ENCODE measurements at regions not wholly inside any gene's neighbourhood (a gene's known extent, or its start where the extent isn't known, plus 50 kb on each side); places are given as distances from the start of the nearest gene placed in this dataset.

DNA sequence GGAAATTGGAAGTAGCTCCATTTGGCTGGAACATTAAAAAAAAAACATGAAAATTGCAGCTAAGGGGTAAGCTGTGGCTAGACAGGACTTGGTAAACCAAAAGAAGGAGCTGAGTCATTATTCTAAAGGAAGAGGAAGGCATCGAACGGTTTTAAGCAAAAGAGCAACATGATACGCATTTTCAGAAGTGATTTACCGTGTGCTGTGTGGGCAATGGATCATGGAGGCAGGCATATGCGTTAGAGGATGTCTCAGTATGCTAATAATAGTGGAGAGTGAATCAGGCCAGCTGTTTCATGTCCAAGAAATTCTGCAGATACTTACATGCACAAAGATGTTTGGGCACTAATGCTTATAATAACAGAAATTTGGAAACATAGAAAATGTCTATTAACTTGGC is 409.1 kb upstream of the ATP11B start:
- Mint-ChIP-seq H3K4me3 (no peak overlapping the region), H3K36me3 (ENCODE audit: low read depth) (no peaks in the 10 kb centered on the region), H3K4me1 (no peaks in the 10 kb centered on the region), H3K27ac (no peak overlapping the region), H3K27me3 (no peaks in the 10 kb centered on the region), H3K9me3 (no peaks in the 10 kb centered on the region)
- ChIA-PET POLR2A (no interaction called here), CTCF (no interaction called here)
- DNase-seq: no peak

DNA sequence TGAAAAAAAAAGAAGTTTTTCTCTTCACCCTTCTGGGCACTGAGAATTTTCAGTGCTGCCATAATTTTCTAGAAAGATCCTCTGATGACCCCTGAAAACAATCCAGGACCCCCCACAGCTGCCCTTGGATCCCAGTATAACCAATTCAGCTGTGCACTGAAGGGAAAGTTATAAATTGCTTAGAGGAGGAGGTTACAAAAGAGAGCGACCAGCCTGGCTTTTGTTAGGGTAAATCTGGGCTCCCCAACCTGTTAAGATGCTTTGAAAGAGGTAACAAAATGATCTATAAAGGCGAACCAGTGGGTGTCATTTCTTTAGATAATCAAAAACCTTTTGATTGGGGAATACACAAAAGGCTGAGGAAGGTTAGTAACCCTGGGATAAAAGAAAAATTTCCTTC is 407.9 kb upstream of the ATP11B start:
- no peak for DNase-seq
- H3K27me3 Mint-ChIP-seq: no peaks in the 10 kb centered on the region
- no peak overlapping the region for H3K4me3 Mint-ChIP-seq
- POLR2A ChIA-PET: no interaction called here
- H3K27ac Mint-ChIP-seq: no peak overlapping the region
- CTCF ChIA-PET: no interaction called here
- H3K36me3 Mint-ChIP-seq (ENCODE audit: low read depth): no peaks in the 10 kb centered on the region
- no peaks in the 10 kb centered on the region for H3K9me3 Mint-ChIP-seq
- H3K4me1 Mint-ChIP-seq: no peaks in the 10 kb centered on the region

DNA sequence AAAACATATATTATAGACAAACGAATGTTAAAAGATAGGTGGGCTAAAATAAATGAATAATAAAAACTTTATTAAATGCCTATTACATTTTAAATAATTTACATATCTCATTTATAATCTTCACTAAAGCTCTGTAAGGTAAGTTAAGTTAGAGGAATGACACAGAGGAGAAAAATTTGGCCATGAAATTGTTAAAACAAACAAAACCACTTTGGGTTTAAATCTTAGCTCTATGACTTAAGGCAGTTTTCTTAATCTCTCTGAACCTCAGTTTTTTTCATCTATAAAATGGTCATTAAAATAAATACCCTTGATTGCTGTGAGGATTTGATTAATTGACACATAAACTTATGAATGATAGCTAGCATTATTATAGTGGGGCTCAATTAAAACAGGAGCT is 404.8 kb upstream of the ATP11B start:
- DNase-seq: no peak
- H3K4me3 Mint-ChIP-seq: no peak overlapping the region
- ChIA-PET POLR2A (no interaction called here), CTCF (no interaction called here)
- H3K36me3 Mint-ChIP-seq (ENCODE audit: low read depth): no peaks in the 10 kb centered on the region
- H3K9me3 Mint-ChIP-seq: no peaks in the 10 kb centered on the region
- no peak overlapping the region for H3K27ac Mint-ChIP-seq
- H3K4me1 Mint-ChIP-seq: no peaks in the 10 kb centered on the region
- H3K27me3 Mint-ChIP-seq: no peaks in the 10 kb centered on the region

DNA sequence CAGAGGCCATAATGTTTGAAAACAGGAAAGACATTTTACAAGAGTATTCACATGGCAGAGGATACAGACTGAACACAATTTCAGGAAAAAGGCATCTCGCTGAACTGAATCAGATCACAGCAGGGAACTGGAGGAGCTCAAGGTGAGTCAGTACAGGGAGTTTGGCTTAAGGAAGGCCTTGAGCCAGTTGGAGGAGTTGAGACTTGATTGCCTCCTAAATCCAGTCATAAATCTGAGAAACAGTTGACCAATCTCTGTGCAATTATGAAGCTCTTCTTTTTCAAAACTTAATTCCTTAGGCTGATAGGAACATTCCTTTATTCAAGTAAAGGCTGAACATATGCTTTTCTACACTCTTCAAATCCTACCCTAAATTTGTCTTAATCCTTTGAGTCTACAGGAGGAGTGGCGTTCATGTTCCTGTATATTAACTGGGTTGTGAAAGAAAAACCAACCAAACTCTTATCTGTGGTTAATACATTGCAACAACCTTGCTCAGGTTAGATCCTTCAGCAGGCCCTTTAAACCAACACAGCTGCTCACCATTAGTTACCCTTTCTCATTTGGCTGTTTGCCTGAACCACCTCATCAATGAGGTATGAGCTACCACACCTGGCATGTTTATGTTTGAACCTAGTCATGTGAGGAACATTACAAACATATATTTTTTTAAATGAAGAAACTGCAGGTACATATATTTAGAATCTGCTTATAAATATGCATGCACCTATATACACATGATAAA is 404.1 kb upstream of the ATP11B start:
- no peak overlapping the region for H3K4me3 Mint-ChIP-seq
- DNase-seq: no peak
- H3K4me1 Mint-ChIP-seq: no peaks in the 10 kb centered on the region
- ChIA-PET POLR2A (no interaction called here), CTCF (no interaction called here)
- no peaks in the 10 kb centered on the region for H3K27me3 Mint-ChIP-seq
- no peaks in the 10 kb centered on the region for H3K9me3 Mint-ChIP-seq
- no peaks in the 10 kb centered on the region for H3K36me3 Mint-ChIP-seq (ENCODE audit: low read depth)
- no peak overlapping the region for H3K27ac Mint-ChIP-seq

DNA sequence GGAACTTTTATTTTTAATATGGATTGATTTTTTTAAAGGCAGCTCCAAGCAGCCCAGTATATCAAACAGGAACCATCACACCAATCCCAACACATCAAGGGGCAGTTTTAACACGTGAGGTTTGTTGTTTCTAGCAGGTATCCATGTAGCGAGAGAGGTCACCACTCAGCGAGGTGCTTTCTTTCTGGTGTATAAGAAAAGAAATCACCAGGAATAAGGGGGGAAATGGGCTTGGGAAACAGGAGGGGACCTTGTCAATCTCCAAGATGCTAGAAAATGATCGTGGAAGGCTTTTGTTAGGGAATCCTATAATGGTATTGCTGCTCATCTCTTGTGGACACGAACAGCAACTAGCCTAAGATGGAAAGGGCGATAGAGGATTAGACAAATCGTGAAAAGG is 402.9 kb upstream of the ATP11B start:
- H3K27ac Mint-ChIP-seq: no peak overlapping the region
- ChIA-PET CTCF (no interaction called here), POLR2A (no interaction called here)
- no peaks in the 10 kb centered on the region for H3K9me3 Mint-ChIP-seq
- no peaks in the 10 kb centered on the region for H3K4me1 Mint-ChIP-seq
- no peaks in the 10 kb centered on the region for H3K36me3 Mint-ChIP-seq (ENCODE audit: low read depth)
- DNase-seq: no peak
- H3K4me3 Mint-ChIP-seq: no peak overlapping the region
- H3K27me3 Mint-ChIP-seq: no peaks in the 10 kb centered on the region

DNA sequence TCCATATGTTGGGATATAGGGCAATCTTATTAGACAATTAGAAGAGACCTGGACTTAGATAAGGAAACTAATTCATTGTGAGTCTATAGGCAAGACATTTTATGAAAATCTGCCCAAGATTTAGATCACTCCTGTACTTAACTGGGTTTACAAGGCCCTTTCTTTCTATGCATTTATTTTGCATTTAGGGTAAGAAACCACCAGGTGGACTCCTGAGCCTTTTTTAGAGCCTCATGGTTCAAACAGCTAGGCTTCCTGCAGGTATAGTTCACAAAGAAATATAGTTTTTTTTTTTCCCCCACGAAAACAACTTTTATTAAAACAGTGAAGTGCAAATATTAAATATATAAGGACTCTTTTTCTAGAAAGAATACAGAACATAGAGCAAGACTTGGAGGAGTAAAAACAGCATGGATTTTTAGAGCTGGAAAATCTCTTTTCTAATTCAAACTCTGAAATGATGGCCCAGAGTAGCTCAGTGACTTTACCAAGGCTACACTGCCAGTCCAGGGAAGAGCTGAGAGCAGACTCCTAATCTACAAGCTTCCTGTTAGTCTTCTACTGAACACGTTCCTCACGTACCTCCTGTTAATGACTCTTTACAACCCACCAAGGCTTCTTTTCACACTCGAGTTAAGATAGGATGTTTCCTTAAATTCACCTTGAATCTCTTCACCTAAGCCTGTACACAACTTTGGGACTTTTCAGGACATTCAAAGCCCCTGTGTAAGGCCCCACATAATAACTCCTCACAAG is 400.9 kb upstream of the ATP11B start:
- Mint-ChIP-seq H3K36me3 (ENCODE audit: low read depth) (no peaks in the 10 kb centered on the region), H3K4me1 (no peaks in the 10 kb centered on the region), H3K9me3 (no peaks in the 10 kb centered on the region), H3K27ac (no peak overlapping the region), H3K27me3 (no peaks in the 10 kb centered on the region), H3K4me3 (no peak overlapping the region)
- DNase-seq: no peak
- ChIA-PET CTCF (no interaction called here), POLR2A (no interaction called here)

DNA sequence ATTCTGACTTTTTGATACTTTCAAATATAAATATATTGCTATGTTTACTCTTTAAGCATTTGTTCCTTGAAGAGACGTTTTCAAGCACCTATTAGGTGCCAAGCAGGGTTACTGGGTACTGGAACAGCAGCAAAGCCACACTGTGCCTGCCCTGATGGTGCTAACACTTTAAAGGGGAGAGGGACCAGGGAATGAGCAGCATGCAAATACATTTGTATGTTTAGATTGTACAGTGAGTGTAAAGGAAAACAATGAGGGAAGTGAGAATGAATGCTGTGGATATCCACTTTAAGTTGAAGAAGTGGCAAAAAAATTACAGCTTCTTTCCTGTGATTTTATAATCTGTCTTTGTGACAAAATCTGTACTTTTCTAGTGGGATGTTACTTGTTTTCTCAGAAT is 400.2 kb upstream of the ATP11B start:
- H3K4me3 Mint-ChIP-seq: no peak overlapping the region
- H3K27me3 Mint-ChIP-seq: no peaks in the 10 kb centered on the region
- H3K9me3 Mint-ChIP-seq: no peaks in the 10 kb centered on the region
- H3K4me1 Mint-ChIP-seq: no peaks in the 10 kb centered on the region
- no peak overlapping the region for H3K27ac Mint-ChIP-seq
- H3K36me3 Mint-ChIP-seq (ENCODE audit: low read depth): no peaks in the 10 kb centered on the region
- CTCF ChIA-PET: no interaction called here
- POLR2A ChIA-PET: no interaction called here
- no peak for DNase-seq

DNA sequence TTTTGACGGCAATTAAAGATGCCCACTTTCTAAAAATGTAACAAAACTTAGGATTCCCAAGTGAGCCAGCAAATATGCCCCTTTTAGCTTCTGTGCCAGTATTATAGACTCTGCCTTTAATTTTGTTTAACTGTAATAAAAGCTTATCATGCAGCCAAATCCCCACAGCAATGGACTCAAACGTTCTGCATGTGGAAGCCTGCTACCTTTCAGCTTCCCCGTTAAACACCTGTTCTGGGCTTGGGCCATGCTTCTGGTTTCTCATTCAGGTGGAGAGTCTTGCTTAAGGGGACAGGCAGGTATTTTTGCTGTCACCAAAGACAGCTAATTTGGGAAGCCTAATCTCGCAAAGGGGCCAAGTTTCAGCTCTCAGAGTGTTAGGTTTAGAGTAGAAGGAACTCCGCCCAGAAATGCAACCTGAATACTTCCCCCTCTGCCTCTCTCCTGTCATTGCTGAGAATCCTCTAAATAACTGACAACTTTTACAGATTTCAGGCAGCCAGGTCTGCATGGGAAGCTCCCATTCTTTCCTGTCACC is 399.4 kb upstream of the ATP11B start:
- H3K4me1 Mint-ChIP-seq: no peaks in the 10 kb centered on the region
- ChIA-PET CTCF (no interaction called here), POLR2A (no interaction called here)
- no peak for DNase-seq
- H3K36me3 Mint-ChIP-seq (ENCODE audit: low read depth): no peaks in the 10 kb centered on the region
- no peak overlapping the region for H3K4me3 Mint-ChIP-seq
- no peak overlapping the region for H3K27ac Mint-ChIP-seq
- no peaks in the 10 kb centered on the region for H3K27me3 Mint-ChIP-seq
- no peaks in the 10 kb centered on the region for H3K9me3 Mint-ChIP-seq

DNA sequence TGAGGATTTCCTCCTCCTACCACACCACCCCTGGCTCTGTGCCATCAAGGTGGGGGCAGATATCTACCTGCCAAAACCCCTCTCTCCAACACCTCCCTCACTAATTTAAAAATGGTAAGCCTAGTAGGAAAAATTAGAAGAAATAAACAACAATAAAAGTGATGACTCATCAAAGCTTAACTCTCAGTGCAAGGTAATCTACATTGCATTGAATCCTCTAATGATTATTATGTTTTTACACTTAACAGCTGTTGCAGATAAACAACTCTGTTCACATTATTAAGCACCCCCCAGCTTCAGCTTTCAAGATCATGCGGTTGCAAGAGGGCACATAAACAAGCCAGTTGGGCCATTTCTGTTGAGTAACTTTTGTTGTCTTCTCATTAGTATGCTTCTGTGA is 396.1 kb upstream of the ATP11B start:
- H3K27ac Mint-ChIP-seq: no peak overlapping the region
- H3K4me3 Mint-ChIP-seq: no peak overlapping the region

DNA sequence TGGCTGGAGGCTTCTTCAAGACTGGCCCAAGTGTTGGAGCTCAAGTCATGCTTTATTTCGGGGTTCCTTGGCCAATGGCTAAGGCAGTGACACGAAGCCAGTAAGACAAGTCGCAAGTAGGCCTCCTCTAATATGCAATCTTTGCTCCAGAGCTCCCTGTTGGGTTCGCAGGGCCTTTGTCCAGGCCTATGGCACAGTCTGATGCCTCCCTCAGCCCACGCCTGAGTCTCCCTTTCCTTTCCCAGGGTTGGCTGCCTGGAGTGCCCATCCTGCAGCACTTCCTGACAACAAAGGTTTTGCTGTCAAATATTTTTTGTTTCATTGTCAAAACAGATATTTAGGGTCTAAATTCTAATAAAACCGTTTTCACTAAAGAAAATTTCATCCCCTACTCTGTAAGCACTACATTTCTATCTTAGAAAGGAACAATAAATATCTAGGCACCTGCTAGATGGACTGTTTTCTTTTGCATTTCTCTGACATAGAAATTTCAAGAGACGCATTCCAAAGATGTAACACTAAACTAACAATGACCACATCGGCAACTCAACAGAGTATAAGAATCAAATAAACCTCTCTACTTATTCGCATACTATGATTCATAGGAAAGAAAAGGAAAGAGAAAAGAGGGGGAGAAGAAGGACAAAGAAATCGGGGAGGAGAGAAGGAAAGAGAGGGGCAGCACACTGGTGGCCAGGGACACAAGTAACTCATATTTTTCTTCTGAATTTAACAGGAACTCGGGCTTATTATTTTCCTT is 393.1 kb upstream of the ATP11B start:
- ChIA-PET CTCF (no interaction called here), POLR2A (no interaction called here)
- no peak overlapping the region for H3K27ac Mint-ChIP-seq
- H3K4me1 Mint-ChIP-seq: no peaks in the 10 kb centered on the region
- H3K27me3 Mint-ChIP-seq: no peaks in the 10 kb centered on the region
- no peak overlapping the region for H3K4me3 Mint-ChIP-seq
- DNase-seq: no peak
- no peaks in the 10 kb centered on the region for H3K9me3 Mint-ChIP-seq
- no peaks in the 10 kb centered on the region for H3K36me3 Mint-ChIP-seq (ENCODE audit: low read depth)

More for the DNA sequence above, 396.1 kb upstream of the ATP11B start:
- POLR2A ChIA-PET: no interaction called here
- H3K36me3 Mint-ChIP-seq (ENCODE audit: low read depth): no peaks in the 10 kb centered on the region
- no peaks in the 10 kb centered on the region for H3K4me1 Mint-ChIP-seq
- CTCF ChIA-PET: no interaction called here
- no peak for DNase-seq
- no peaks in the 10 kb centered on the region for H3K9me3 Mint-ChIP-seq
- H3K27me3 Mint-ChIP-seq: no peaks in the 10 kb centered on the region

DNA sequence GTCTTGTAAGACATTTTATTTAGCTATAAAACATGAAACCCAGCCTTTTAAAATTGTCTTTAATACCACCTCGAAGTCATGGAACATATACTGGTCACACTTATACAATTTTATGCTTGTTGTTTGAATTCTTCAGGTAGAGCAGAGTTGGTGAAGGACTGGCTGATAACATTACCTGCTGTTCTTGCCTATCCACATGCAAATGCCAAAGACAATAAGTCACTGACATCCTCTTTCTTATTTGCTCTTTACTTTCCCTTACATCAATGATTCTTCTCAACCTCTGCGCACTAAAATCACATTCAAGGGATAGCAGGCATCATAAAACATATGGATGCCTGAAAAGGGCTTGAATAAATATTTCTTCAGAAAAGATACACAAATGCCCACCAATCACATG is 392.5 kb upstream of the ATP11B start:
- DNase-seq: no peak
- POLR2A ChIA-PET: no interaction called here
- no peaks in the 10 kb centered on the region for H3K27me3 Mint-ChIP-seq
- no peaks in the 10 kb centered on the region for H3K9me3 Mint-ChIP-seq
- no peak overlapping the region for H3K27ac Mint-ChIP-seq
- H3K36me3 Mint-ChIP-seq (ENCODE audit: low read depth): no peaks in the 10 kb centered on the region
- H3K4me1 Mint-ChIP-seq: no peaks in the 10 kb centered on the region
- CTCF ChIA-PET: no interaction called here
- no peak overlapping the region for H3K4me3 Mint-ChIP-seq

DNA sequence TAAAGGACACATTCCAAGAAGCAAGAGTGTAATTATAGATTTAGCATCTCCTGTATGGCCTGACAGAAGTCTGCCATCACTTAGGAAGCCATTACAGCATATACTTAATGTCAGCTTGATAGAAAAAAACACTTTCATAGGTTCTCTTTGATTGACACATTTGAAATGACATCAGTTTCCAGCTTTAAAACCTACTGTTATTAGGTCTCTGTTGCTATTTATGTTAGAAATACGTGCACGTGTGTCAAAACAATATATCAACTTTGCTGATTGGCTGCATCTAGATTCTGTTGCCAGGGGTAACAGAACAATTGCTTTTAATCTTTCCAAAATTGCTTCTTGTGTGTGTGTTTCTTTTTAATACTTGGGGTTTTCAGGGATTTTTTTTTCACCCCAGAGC is 389.3 kb upstream of the ATP11B start:
- Mint-ChIP-seq H3K36me3 (ENCODE audit: low read depth) (no peaks in the 10 kb centered on the region), H3K9me3 (no peaks in the 10 kb centered on the region), H3K27ac (no peak overlapping the region), H3K27me3 (no peaks in the 10 kb centered on the region), H3K4me3 (no peak overlapping the region), H3K4me1 (no peaks in the 10 kb centered on the region)
- CTCF ChIA-PET: no interaction called here
- DNase-seq: no peak
- POLR2A ChIA-PET: no interaction called here

DNA sequence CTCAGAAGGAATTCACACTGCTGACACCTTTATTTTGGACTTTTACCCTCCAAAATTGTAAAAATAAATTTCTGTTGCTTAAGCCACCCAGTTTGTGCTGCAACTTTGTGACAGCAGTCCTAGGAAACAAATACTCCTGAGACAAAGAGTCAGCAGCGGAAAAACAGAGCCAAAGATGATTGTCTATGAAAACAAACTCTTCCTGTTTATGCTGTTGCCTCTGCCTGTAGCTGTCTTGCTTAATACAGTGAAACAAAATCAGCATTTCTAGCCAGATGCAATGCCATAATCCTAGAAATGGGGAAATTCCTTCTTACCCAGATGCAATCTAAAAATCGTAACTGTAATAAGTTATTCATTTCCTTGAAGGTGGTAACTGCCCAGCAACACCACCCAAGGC is 387.5 kb upstream of the ATP11B start:
- CTCF ChIA-PET: no interaction called here
- Mint-ChIP-seq H3K4me1 (no peaks in the 10 kb centered on the region), H3K27ac (no peak overlapping the region), H3K4me3 (no peak overlapping the region), H3K36me3 (ENCODE audit: low read depth) (no peaks in the 10 kb centered on the region), H3K27me3 (no peaks in the 10 kb centered on the region), H3K9me3 (no peaks in the 10 kb centered on the region)
- no peak for DNase-seq
- POLR2A ChIA-PET: no interaction called here

All from activated CD4-positive, alpha-beta T cell treated with anti-CD3 and anti-CD28 coated beads, Interleukin-2, amount 10 ng/mL, durations not matched to agents 7 days and 5 days (primary cell).